MM.1S (cell line): ENCODE measurements at regions not wholly inside any gene's neighbourhood (a gene's known extent, or its start where the extent isn't known, plus 50 kb on each side); places are given as distances from the start of the nearest gene placed in this dataset.

Experiments
- DNase-seq: peaks from one replicate; pipeline ENCODE4 v3.0.0-alpha.2; 2015
- H2AFZ ChIP-seq: fragments of 300-600 bp; sonication (generic); 2 replicates; pipeline ENCODE4 v1.6.0; 2016; ENCODE audit warnings: antibody characterized with exemption, low read length
- H3F3A ChIP-seq: fragments of 300-600 bp; sonication (generic); 2 replicates; pipeline ENCODE4 v1.6.1; 2016; ENCODE audit warnings: mild to moderate bottlenecking, antibody characterized with exemption, low read length, moderate library complexity, mixed read lengths; ENCODE audit not compliant: insufficient read depth
- H3K27ac ChIP-seq: fragments of 300-600 bp; sonication (generic); 2 replicates; pipeline ENCODE4 v1.5.1; 2016; ENCODE audit warnings: mild to moderate bottlenecking, low read length
- H3K27me3 ChIP-seq: fragments of 300-600 bp; sonication (generic); replicated peaks from 2 replicates; pipeline ENCODE4 v1.6.0; 2016; ENCODE audit warnings: low read length; ENCODE audit not compliant: insufficient read depth
- H3K36me3 ChIP-seq: fragments of 300-600 bp; sonication (generic); replicated peaks from 2 replicates; pipeline ENCODE4 v1.6.1; 2016; ENCODE audit warnings: mild to moderate bottlenecking, low read length, mixed read lengths; ENCODE audit not compliant: insufficient read depth
- H3K4me1 ChIP-seq: fragments of 300-600 bp; sonication (generic); 2 replicates; pipeline ENCODE4 v1.6.1; 2016; ENCODE audit warnings: low read length, mixed read lengths
- H3K4me2 ChIP-seq: fragments of 300-600 bp; sonication (generic); 2 replicates; pipeline ENCODE4 v1.6.0; 2016; ENCODE audit warnings: low read depth, low read length
- H3K4me3 ChIP-seq: fragments of 300-600 bp; sonication (generic); 2 replicates; pipeline ENCODE4 v1.5.1; 2016; ENCODE audit warnings: low read length, mixed read lengths
- H3K79me2 ChIP-seq: fragments of 300-600 bp; sonication (generic); 2 replicates; pipeline ENCODE4 v1.6.1; 2016; ENCODE audit warnings: mixed run types, low read length, mixed read lengths
- H3K9ac ChIP-seq: fragments of 300-600 bp; sonication (generic); 2 replicates; pipeline ENCODE4 v1.6.1; 2016; ENCODE audit warnings: low read length, mixed read lengths
- H3K9me2 ChIP-seq: fragments of 300-600 bp; sonication (generic); replicated peaks from 2 replicates; pipeline ENCODE4 v1.6.1; 2016; ENCODE audit warnings: mild to moderate bottlenecking, low read length, mixed read lengths; ENCODE audit not compliant: insufficient read depth
- H3K9me3 ChIP-seq: fragments of 300-600 bp; sonication (generic); replicated peaks from 2 replicates; pipeline ENCODE4 v1.6.1; 2016; ENCODE audit warnings: mild to moderate bottlenecking, low read length, mixed read lengths; ENCODE audit not compliant: insufficient read depth
- H4K20me1 ChIP-seq: fragments of 300-600 bp; sonication (generic); 2 replicates; pipeline ENCODE4 v1.6.1; 2016; ENCODE audit warnings: mild to moderate bottlenecking, low read length, moderate library complexity, mixed read lengths; ENCODE audit not compliant: insufficient read depth
- EZH2 ChIP-seq: fragments of 300-600 bp; sonication (generic); optimal IDR thresholded peaks from 2 replicates; pipeline ENCODE3; 2017; ENCODE audit warnings: low read depth, mild to moderate bottlenecking, antibody characterized with exemption, low read length, mixed read lengths
- EZH2phosphoT487 ChIP-seq: fragments of 300-600 bp; sonication (generic); IDR thresholded peaks from 2 replicates; pipeline ENCODE4 v1.6.1; 2018; ENCODE audit warnings: antibody characterized with exemption, low read length
- TF ChIP-seq, protein P1 (sequence below): fragments of 300-600 bp; sonication (generic); IDR thresholded peaks from 2 replicates; pipeline ENCODE4 v1.5.1; 2016; ENCODE audit warnings: antibody characterized with exemption, low read length, mixed read lengths

DNA sequence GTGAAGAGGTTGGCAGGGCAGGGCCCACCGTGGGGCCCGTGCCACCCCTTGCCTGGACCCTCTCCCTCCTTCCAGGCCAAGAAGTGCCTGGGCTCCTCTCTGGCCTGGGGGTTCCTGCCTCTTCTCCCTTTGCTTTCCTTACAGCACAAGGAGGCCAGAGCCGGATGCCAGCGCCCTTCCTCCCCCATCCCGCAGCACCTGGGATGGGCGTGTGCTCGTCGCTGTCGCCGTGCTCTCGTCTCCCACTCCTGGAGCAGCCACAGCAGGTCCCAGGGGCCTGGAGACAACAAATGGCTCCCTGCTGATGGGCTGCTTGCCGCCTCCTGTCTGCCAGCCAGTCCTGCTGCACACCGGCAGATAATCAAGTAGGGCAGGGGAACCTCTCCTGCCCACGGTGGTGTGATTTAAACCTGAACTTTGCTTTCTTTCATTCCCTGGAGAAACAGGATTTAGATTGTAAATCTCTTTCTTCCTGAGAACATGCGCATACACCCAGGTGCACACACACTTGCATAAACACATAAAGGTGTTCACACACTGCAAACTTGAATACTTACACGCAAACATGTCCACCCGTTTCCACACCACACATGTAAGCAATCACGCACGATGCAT, 50.8 kb upstream of the POU3F1 start:
- no peak overlapping the region for H2AFZ ChIP-seq
- no peaks in the 10 kb centered on the region for H4K20me1 ChIP-seq
- H3K79me2 ChIP-seq, result no peaks in the 10 kb centered on the region
- no peak overlapping the region for H3K4me3 ChIP-seq
- H3F3A ChIP-seq, result no peaks in the 10 kb centered on the region
- DNase-seq, result no peak
- no peak overlapping the region for H3K27ac ChIP-seq
- TF ChIP-seq, protein P1, sequence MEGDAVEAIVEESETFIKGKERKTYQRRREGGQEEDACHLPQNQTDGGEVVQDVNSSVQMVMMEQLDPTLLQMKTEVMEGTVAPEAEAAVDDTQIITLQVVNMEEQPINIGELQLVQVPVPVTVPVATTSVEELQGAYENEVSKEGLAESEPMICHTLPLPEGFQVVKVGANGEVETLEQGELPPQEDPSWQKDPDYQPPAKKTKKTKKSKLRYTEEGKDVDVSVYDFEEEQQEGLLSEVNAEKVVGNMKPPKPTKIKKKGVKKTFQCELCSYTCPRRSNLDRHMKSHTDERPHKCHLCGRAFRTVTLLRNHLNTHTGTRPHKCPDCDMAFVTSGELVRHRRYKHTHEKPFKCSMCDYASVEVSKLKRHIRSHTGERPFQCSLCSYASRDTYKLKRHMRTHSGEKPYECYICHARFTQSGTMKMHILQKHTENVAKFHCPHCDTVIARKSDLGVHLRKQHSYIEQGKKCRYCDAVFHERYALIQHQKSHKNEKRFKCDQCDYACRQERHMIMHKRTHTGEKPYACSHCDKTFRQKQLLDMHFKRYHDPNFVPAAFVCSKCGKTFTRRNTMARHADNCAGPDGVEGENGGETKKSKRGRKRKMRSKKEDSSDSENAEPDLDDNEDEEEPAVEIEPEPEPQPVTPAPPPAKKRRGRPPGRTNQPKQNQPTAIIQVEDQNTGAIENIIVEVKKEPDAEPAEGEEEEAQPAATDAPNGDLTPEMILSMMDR, result no peak
- TF ChIP-seq EZH2phosphoT487 (no peak), EZH2 (no peak)
- H3K27me3 ChIP-seq, result no peaks in the 10 kb centered on the region
- H3K4me2 ChIP-seq, result no peak overlapping the region
- H3K9ac ChIP-seq, result no peak overlapping the region
- H3K4me1 ChIP-seq, result no peaks in the 10 kb centered on the region; the same call in 1 of the 2 replicates
- H3K9me3 ChIP-seq, result no peaks in the 10 kb centered on the region
- no peaks in the 10 kb centered on the region for H3K36me3 ChIP-seq
- no peaks in the 10 kb centered on the region for H3K9me2 ChIP-seq
